ENCODE measurements at regions not wholly inside any gene's neighbourhood (a gene's known extent, or its start where the extent isn't known, plus 50 kb on each side); places are given as distances from the start of the nearest gene placed in this dataset.
A peak's percentile ranks its signal among the peaks of the same experiment; 100 is the strongest.

- Histone ChIP-seq H2BK5ac (ENCODE audit: low read depth, low read length, poor library complexity, severe bottlenecking) (peak overlapping the region; percentile 54), H3K56ac (ENCODE audit: extremely low read depth, insufficient read depth, low read length) (no peak overlapping the region), H3K23ac (ENCODE audit: low read depth, low read length) (no peak overlapping the region), H3K9me1 (ENCODE audit: insufficient read depth, low read length) (no peaks in the 10 kb centered on the region), H4K8ac (ENCODE audit: low read depth in 2 of 2, low read length in 2 of 2) (no peak overlapping the region), H3K36me3 (ENCODE audit: control insufficient read depth, insufficient read depth, low read length) (no peaks in the 10 kb centered on the region), H3K27ac (ENCODE audit: insufficient read depth, low read length) (no peak overlapping the region), H3K4me2 (ENCODE audit: low read depth, low read length) (no peak overlapping the region; the same call in 1 of the 2 replicates), H2BK120ac (ENCODE audit: low read depth, low read length) (no peak overlapping the region), H3K9me3 (ENCODE audit: control insufficient read depth, insufficient read depth, low read length) (no peaks in the 10 kb centered on the region), H4K20me1 (ENCODE audit: insufficient read depth, low read length) (no peaks in the 10 kb centered on the region), H2AK9ac (replicated peaks; ENCODE audit: low read depth, low read length, poor library complexity) (no peak overlapping the region), H3K79me1 (ENCODE audit: low read depth in 1 of 2, low read length in 2 of 2) (no peaks in the 10 kb centered on the region), H3K18ac (ENCODE audit: low read depth, low read length) (no peak overlapping the region), H3K4me3 (ENCODE audit: insufficient read depth, low read depth, low read length) (no peak overlapping the region), H3K14ac (replicated peaks; ENCODE audit: low read depth, low read length) (no peak overlapping the region), H4K91ac (ENCODE audit: insufficient read depth, low read depth, low read length) (no peak overlapping the region), H3K9ac (ENCODE audit: low read depth, low read length) (no peak overlapping the region), H2BK15ac (ENCODE audit: low read depth, low read length) (no peak overlapping the region), H3K27me3 (ENCODE audit: control insufficient read depth, insufficient read depth, low read length) (no peaks in the 10 kb centered on the region), H3K4ac (ENCODE audit: low read depth, low read length) (no peak overlapping the region), H2AFZ (replicated peaks; ENCODE audit: low read length, poor library complexity) (peak overlapping the region; percentile 54), H4K5ac (ENCODE audit: low read depth, low read length) (no peak overlapping the region), H2BK20ac (ENCODE audit: low read depth, low read length) (no peak overlapping the region), H2AK5ac (ENCODE audit: low read depth, low read length) (0 out of 2 replicates have a peak overlapping the region, but pooled peaks have one; percentile 49), H3K4me1 (ENCODE audit: control insufficient read depth, insufficient read depth, low read length) (no peaks in the 10 kb centered on the region)
- intact Hi-C loops (cut with micrococcal nuclease) (no loop called here), dilution Hi-C loops (cut with HindIII; ENCODE audit: low sequenced_read_pairs, unreplicated experiment) (no loop called here), in situ Hi-C loops (cut with MboI; ENCODE audit: low sequenced_read_pairs) (no loop called here)
- no CpG with 5 or more reads among the region's 8 CpGs for WGBS, 2 experiments (ENCODE audit: extremely low coverage in 2 of 2, insufficient read length in 1 of 2)
- no TSS peak for BruUV-seq (replicated peaks)
- ChIA-PET CTCF (interaction anchor here (0.5 kb wide), 1 partner anchor 56 kb away, joined by 3 read pairs; no protein-coding TSS in a partner anchor), POLR2A (ENCODE audit: unreplicated experiment) (no interaction called here)
- ATAC-seq (ENCODE audit: low read depth) (peak; percentile 72), DNase-seq (peak; percentile 58)
- TF ChIP-seq SMC3 (IDR thresholded peaks at IDR 0.05; ENCODE audit: low read depth, low read length) (no peak), NFE2L2 (IDR thresholded peaks at IDR 0.05; ENCODE audit: low read depth, low read length) (no peak), POLR2A (IDR thresholded peaks at IDR 0.05; ENCODE audit: low read depth, low read length) (no peak), BHLHE40 (IDR thresholded peaks at IDR 0.05; ENCODE audit: low read depth, low read length) (0 out of 2 replicates have a peak, but pooled peaks have one; percentile 30)
- TF ChIP-seq, protein P1, sequence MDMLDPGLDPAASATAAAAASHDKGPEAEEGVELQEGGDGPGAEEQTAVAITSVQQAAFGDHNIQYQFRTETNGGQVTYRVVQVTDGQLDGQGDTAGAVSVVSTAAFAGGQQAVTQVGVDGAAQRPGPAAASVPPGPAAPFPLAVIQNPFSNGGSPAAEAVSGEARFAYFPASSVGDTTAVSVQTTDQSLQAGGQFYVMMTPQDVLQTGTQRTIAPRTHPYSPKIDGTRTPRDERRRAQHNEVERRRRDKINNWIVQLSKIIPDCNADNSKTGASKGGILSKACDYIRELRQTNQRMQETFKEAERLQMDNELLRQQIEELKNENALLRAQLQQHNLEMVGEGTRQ (IDR thresholded peaks at IDR 0.05; ENCODE audit: low read depth, low read length): no peak
Observed at GRCh38 chr4:187940299-187940698, 55.3 kb upstream of the ZFP42 start.
